WERI-Rb-1 (cell line): ENCODE measurements at regions not wholly inside any gene's neighbourhood (a gene's known extent, or its start where the extent isn't known, plus 50 kb on each side); places are given as distances from the start of the nearest gene placed in this dataset.
"Not testable (repeated sequence)": the region's sequence is repeated elsewhere in the genome, so short reads cannot be mapped to it uniquely, and the experiment has no call there.

Experiments used
- DNase-seq: peaks from one replicate; pipeline ENCODE4 v3.0.0-alpha.2; 2020
- H3K27ac ChIP-seq: fragments of 250-450 bp; sonication (Bioruptor Pico); 2 replicates; pipeline ENCODE4 v1.5.1; 2020; ENCODE audit warnings: mild to moderate bottlenecking, moderate library complexity
- H3K27me3 ChIP-seq: fragments of 250-450 bp; sonication (Bioruptor Pico); 2 replicates; pipeline ENCODE4 v1.5.1; 2021; ENCODE audit warnings: mild to moderate bottlenecking, low read depth, moderate library complexity; ENCODE audit not compliant: insufficient read depth, severe bottlenecking
- H3K36me3 ChIP-seq: fragments of 250-450 bp; sonication (Bioruptor Pico); 2 replicates; pipeline ENCODE4 v1.5.1; 2020; ENCODE audit warnings: mild to moderate bottlenecking, moderate library complexity
- H3K4me3 ChIP-seq: 2 replicates; pipeline ENCODE4 v1.5.1; 2011; ENCODE audit warnings: low read depth, mild to moderate bottlenecking, control low read depth, low read length
- H3K9me3 ChIP-seq: fragments of 250-450 bp; sonication (Bioruptor Pico); 2 replicates; pipeline ENCODE4 v1.5.1; 2021; ENCODE audit warnings: mild to moderate bottlenecking, moderate library complexity; ENCODE audit not compliant: severe bottlenecking
- CTCF ChIP-seq: IDR thresholded peaks from 2 replicates; pipeline ENCODE4 v1.5.1; 2011; ENCODE audit warnings: low read depth, mild to moderate bottlenecking, control low read depth, inconsistent platforms, low read length

DNA sequence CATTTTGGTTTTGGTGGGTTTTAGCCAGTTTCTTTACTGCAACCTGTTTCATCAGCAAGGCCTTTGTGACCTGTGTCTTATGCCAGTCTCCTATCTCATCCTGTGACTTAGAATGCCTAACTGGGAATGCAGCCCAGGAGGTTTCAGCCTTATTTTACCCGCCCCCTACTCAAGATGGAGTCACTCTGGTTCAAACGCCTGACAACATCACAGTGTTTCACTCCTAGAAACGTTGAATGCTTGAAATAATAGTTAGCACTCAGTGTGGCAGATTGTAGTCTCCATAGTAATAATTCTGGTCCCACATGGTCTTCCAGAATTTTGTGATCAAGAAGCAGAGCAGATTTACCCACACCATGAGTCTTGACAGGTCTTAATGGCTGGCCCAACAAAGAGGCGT is 159.0 kb upstream of the TRIB2 start:
- no peaks in the 10 kb centered on the region for H3K36me3 ChIP-seq
- DNase-seq, result no peak
- no peaks in the 10 kb centered on the region for H3K9me3 ChIP-seq
- H3K27me3 ChIP-seq, result no peaks in the 10 kb centered on the region
- no peak overlapping the region for H3K27ac ChIP-seq
- no peak for TF ChIP-seq CTCF
- no peak overlapping the region for H3K4me3 ChIP-seq

- no peak overlapping the region for H3K27ac ChIP-seq
- no peaks in the 10 kb centered on the region for H3K36me3 ChIP-seq
- H3K4me3 ChIP-seq, result no peak overlapping the region
- TF ChIP-seq CTCF, result no peak
- peak; percentile 29 for DNase-seq
- H3K27me3 ChIP-seq, result no peaks in the 10 kb centered on the region
- no peaks in the 10 kb centered on the region for H3K9me3 ChIP-seq
Measured at GRCh38 chr2:12558519-12558918, 158.2 kb upstream of the TRIB2 start.

DNA sequence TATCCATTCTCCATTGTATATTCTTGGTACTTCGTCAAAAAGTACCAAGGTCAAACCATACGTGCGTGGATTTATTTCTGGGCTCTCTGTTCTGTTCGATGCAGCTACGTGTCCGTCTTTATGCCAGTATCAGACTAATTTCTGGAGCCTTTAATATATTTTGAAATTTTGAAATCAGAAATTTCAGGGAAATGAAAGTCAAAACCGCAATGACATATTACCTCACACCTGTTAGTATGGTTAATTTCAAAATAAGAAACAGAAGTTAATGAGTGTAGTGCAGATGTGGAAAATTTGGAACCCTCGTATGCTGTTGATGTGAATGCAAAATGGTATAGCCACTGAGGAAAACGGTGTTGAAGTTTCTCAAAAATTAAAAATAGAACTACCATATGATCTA is 156.1 kb upstream of the TRIB2 start:
- no peak overlapping the region for H3K4me3 ChIP-seq
- no peaks in the 10 kb centered on the region for H3K36me3 ChIP-seq
- no peaks in the 10 kb centered on the region for H3K27me3 ChIP-seq

GRCh38 chr2:12567411-12567810 is 149.3 kb upstream of the TRIB2 start:
- Histone ChIP-seq H3K27ac (no peak overlapping the region), H3K9me3 (no peaks in the 10 kb centered on the region), H3K36me3 (no peaks in the 10 kb centered on the region), H3K27me3 (no peaks in the 10 kb centered on the region), H3K4me3 (no peak overlapping the region)
- TF ChIP-seq CTCF, result no peak
- DNase-seq, result no peak

More for the DNA sequence above, 156.1 kb upstream of the TRIB2 start:
- DNase-seq, result no peak
- H3K27ac ChIP-seq, result no peak overlapping the region
- no peaks in the 10 kb centered on the region for H3K9me3 ChIP-seq
- TF ChIP-seq CTCF, result no peak

GRCh38 chr2:12569510-12569909 is 147.2 kb upstream of the TRIB2 start:
- not testable (repeated sequence) for H3K27me3 ChIP-seq, H3K9me3 ChIP-seq, H3K27ac ChIP-seq, H3K4me3 ChIP-seq, H3K36me3 ChIP-seq, DNase-seq

- H3K36me3 ChIP-seq, DNase-seq, H3K27me3 ChIP-seq, H3K9me3 ChIP-seq, H3K4me3 ChIP-seq, H3K27ac ChIP-seq: not testable (repeated sequence)
Measured at GRCh38 chr2:12569929-12570328, 146.8 kb upstream of the TRIB2 start.

GRCh38 chr2:12577091-12577490 is 139.6 kb upstream of the TRIB2 start:
- no peaks in the 10 kb centered on the region for H3K36me3 ChIP-seq
- no peak for DNase-seq
- H3K27ac ChIP-seq, result no peak overlapping the region
- H3K4me3 ChIP-seq, result no peak overlapping the region
- no peaks in the 10 kb centered on the region for H3K9me3 ChIP-seq
- H3K27me3 ChIP-seq, result no peaks in the 10 kb centered on the region
- no peak for TF ChIP-seq CTCF
